ENCODE measurements at regions not wholly inside any gene's neighbourhood (a gene's known extent, or its start where the extent isn't known, plus 50 kb on each side); places are given as distances from the start of the nearest gene placed in this dataset.
A peak's percentile ranks its signal among the peaks of the same experiment; 100 is the strongest.
"Not testable (repeated sequence)": the region's sequence is repeated elsewhere in the genome, so short reads cannot be mapped to it uniquely, and the experiment has no call there.

DNA sequence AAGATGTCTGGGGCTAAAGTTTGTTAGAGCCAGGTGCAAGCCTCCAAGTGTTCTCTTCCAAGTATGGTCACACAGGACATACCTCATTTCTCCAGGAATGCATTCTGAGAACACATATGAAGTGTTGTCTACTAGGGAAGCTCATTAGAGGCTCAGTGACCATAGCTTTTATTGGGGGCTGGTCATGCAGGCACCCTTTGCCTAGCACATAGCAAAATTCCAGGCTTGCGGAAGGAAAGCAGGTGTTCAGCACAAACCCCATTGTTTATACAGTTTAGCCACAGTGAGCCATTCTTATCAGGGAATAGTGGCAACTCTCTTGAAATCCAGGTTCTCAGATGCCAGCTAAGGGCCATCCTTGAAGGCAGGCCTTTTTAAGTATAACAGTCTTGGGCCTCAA, 112.1 kb upstream of the XIST start:
- Mint-ChIP-seq H3K4me3 (no peak overlapping the region), H3K27me3 (ENCODE audit: low read depth) (no peaks in the 10 kb centered on the region), H3K36me3 (ENCODE audit: low read depth) (peaks cover 8% of the 10 kb centered on the region), H3K27ac (no peak overlapping the region), H3K9me3 (no peaks in the 10 kb centered on the region), H3K4me1 (ENCODE audit: low read depth) (peaks cover 21% of the 10 kb centered on the region)
- intact Hi-C loops (cut with micrococcal nuclease): no loop called here
- CTCF ChIA-PET: no interaction called here
- DNase-seq: no peak

DNA sequence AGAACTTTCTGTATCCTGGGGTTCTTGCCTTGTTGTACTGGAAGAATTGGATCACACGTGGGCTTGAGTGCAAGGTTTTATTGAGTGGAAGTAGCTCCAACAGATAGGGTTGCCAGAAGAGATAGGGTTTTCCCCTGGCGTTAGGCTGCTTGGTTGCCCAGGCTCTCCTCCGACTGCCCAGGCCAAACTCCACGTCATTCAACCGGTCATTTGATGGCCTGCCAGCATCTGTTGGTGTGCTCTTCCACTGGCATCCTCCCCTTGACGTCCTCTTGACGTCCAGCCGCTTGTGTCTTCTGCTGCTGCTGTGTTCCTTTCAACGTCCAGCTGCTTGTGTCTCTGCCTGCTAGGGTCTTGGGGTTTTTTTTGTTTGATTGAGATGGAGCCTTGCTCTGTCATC, 111.2 kb upstream of the XIST start:
- intact Hi-C loops (cut with micrococcal nuclease): no loop called here
- H3K27ac Mint-ChIP-seq: no peak overlapping the region
- peaks cover 25% of the 10 kb centered on the region for H3K4me1 Mint-ChIP-seq (ENCODE audit: low read depth)
- peaks cover 6% of the 10 kb centered on the region for H3K36me3 Mint-ChIP-seq (ENCODE audit: low read depth)
- H3K4me3 Mint-ChIP-seq: no peak overlapping the region
- H3K9me3 Mint-ChIP-seq: no peaks in the 10 kb centered on the region
- CTCF ChIA-PET: no interaction called here
- H3K27me3 Mint-ChIP-seq (ENCODE audit: low read depth): no peaks in the 10 kb centered on the region
- no peak for DNase-seq

DNA sequence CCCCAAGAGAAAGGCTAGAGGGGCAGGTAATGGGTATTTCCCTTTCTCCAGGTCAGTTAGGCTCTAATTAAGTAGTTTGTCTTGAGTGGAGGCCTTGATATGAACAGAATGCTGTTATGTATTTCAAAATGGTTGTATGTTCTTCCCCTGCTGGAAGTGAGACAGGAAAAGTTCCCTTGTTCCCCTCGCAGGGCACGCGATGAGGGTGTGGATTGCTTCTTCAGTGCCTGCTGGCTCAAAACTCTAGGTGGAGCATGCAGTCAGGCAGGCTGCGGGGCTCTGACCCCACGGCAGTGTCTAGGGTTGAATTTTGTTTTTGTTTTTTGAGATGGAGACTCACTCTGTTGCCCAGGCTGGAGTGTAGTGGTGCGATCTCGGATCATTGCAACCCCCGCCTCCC, 110.4 kb upstream of the XIST start:
- H3K4me1 Mint-ChIP-seq (ENCODE audit: low read depth): peaks cover 28% of the 10 kb centered on the region
- no peaks in the 10 kb centered on the region for H3K27me3 Mint-ChIP-seq (ENCODE audit: low read depth)
- peaks cover 6% of the 10 kb centered on the region for H3K36me3 Mint-ChIP-seq (ENCODE audit: low read depth)
- no peak overlapping the region for H3K4me3 Mint-ChIP-seq
- intact Hi-C loops (cut with micrococcal nuclease): no loop called here
- no peak for DNase-seq
- H3K9me3 Mint-ChIP-seq: no peaks in the 10 kb centered on the region
- no peak overlapping the region for H3K27ac Mint-ChIP-seq
- CTCF ChIA-PET: no interaction called here

DNA sequence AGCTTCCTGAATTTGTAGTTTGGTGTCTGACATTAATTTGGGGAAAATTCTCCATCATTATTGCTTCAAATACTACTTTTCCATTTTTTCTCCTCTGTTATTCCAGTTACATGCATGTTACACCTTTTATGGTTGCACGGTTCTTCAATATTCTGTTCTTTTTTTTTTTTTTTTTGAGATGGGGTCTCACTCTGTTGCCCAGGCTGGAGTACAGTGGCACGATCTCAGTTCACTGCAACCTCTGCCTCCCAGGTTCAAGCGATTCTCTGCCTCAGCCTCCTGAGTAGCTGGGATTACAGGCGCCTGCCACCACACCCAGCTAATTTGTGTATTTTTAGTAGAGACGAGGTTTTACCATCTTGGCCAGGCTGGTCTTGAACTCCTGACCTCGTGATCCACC, 109.4 kb upstream of the XIST start:
- H3K36me3 Mint-ChIP-seq (ENCODE audit: low read depth); H3K27ac Mint-ChIP-seq; intact Hi-C loops (cut with micrococcal nuclease); DNase-seq; CTCF ChIA-PET; H3K9me3 Mint-ChIP-seq; H3K27me3 Mint-ChIP-seq (ENCODE audit: low read depth); H3K4me3 Mint-ChIP-seq: not testable (repeated sequence)
- peaks cover 32% of the 10 kb centered on the region for H3K4me1 Mint-ChIP-seq (ENCODE audit: low read depth)

DNA sequence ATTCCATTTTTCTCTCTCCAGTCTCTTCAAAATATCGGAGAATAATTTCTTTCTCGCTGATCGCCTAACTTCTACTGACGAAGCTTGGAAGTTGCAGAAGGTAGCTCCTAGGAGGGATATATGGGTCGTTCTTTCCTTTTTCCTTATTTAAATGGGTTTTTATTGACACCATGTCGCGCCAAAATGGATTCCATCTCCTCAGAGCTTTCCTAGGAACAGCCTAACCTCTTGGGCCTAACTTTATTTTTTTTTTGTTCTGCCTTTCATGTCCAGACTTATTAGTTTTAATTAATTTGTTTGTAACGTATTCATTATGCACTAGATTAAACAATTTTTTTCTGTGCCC, 92.0 kb upstream of the XIST start:
- intact Hi-C loops (cut with micrococcal nuclease): loop anchor here (1.0 to 10.0 kb wide), 6 partner anchors 33 to 1330 kb away; partner anchors contain the start of genes CHIC1, NAP1L2, RLIM and UPRT
- Mint-ChIP-seq H3K36me3 (ENCODE audit: low read depth) (peaks cover 9% of the 10 kb centered on the region), H3K4me1 (ENCODE audit: low read depth) (peaks cover 23% of the 10 kb centered on the region), H3K27me3 (ENCODE audit: low read depth) (no peaks in the 10 kb centered on the region), H3K4me3 (peak overlapping the region; percentile 94), H3K9me3 (no peaks in the 10 kb centered on the region), H3K27ac (peak overlapping the region; percentile 95)
- DNase-seq: no peak
- CTCF ChIA-PET: interaction anchor here (0.6 kb wide), 1 partner anchor 76 kb away, joined by 3 read pairs; no protein-coding TSS in a partner anchor

DNA sequence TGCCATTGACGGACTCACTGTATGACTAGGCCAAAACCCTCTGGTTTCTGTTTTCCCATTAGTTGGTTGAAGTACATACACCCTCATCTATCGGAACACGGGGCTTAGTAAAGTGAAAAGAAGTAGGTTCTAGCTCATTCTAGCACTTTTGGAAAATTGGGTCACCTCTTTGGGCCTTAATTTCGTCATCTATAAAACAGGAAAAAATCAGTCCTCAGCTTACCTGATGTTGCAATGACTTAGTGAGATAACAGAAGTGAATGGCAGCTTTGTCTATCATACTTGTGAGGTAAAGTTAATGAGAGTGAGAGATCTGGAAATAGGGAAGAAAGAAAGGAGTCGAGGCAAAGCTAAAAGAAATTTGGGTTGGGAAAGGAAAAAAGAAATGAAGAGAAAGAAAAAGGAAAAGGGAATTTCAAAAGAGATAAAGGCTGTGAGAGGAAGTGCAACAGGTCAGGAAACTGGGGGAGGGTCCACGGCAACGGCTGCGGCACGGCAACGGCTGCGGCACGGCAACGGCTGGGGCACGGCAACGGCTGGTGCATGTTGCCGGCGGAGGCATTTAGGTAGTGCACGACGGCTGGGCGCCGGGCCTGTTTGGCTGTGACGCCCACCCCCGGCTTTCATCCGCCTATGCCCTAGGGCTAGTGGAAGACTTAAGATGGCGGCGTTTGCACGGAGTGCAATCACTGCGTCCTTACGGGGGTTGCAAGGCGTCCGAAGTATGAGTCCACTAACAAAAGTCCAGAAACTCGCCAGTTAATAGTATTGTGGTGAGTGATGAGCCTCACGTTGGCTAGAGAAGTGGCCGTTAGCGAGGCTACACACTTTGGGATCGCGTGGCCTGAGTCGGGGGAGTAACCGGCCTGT, 91.4 kb upstream of the XIST start:
- CTCF ChIA-PET: interaction anchor here (0.6 kb wide), 1 partner anchor 76 kb away, joined by 3 read pairs; no protein-coding TSS in a partner anchor

DNA sequence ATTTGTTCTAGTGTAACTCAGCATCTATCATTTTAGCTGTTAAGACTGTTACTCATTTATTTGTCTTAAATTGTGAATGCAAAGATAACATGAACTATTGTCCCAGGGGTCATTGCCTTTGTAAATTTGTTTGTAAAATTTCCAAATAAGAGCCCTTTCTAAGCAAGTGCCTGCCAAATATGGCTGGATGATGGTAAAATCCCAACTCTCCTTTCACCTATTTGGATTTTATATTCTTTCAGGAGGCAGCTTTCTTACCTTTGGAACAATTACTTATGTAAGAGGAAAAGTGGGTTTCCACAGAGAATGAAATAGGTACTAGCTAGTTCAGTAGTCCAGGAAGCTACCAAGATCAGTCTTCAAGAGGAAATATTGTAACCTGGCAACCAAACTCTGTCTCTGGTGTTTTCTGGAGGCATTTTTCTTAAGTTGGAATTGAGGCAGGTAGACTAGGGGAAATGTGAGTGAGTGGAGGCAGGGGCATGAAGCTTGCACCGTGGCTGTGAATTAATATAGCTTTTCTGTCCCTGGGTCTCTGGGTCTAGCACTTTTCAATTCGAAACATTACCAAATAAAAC, 88.5 kb upstream of the XIST start:
- no peak overlapping the region for H3K27ac Mint-ChIP-seq
- intact Hi-C loops (cut with micrococcal nuclease): loop anchor here (5.0 to 10.0 kb wide), 2 partner anchors 729 to 1334 kb away; partner anchors contain the start of genes NAP1L2 and UPRT
- peaks cover 9% of the 10 kb centered on the region for H3K4me1 Mint-ChIP-seq (ENCODE audit: low read depth)
- H3K4me3 Mint-ChIP-seq: no peak overlapping the region
- no peaks in the 10 kb centered on the region for H3K9me3 Mint-ChIP-seq
- CTCF ChIA-PET: no interaction called here
- DNase-seq: no peak
- peaks cover 3% of the 10 kb centered on the region for H3K36me3 Mint-ChIP-seq (ENCODE audit: low read depth)
- H3K27me3 Mint-ChIP-seq (ENCODE audit: low read depth): no peaks in the 10 kb centered on the region

More for the DNA sequence above, 91.4 kb upstream of the XIST start:
- DNase-seq: peak; percentile 87
- Mint-ChIP-seq H3K9me3 (no peaks in the 10 kb centered on the region), H3K36me3 (ENCODE audit: low read depth) (peaks cover 6% of the 10 kb centered on the region), H3K27me3 (ENCODE audit: low read depth) (no peaks in the 10 kb centered on the region), H3K27ac (peak overlapping the region; percentile 95), H3K4me3 (peak overlapping the region; percentile 94), H3K4me1 (ENCODE audit: low read depth) (peaks cover 21% of the 10 kb centered on the region)
- intact Hi-C loops (cut with micrococcal nuclease): loop anchor here (1.0 to 10.0 kb wide), 6 partner anchors 33 to 1331 kb away; partner anchors contain the start of genes CHIC1, NAP1L2, RLIM and UPRT

DNA sequence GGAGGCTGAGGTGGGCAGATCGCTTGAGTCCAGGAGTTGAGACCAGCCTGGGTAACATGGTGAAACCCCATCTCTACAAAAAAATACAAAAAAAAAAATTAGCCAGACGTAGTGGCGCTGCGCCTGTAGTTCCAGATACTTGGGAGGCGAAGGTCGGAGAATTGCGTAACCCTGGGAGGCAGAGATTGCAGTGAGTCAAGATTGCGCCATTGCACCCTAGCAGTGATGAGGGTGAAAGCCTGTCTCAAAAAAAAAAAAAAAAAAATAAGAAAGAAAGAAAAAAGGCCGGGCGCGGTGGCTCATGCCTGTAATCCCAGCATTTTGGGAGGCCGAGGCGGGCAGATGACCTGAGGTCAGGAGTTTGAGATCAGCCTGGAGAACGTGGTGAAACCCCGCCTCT, 85.3 kb upstream of the XIST start:
- H3K27me3 Mint-ChIP-seq (ENCODE audit: low read depth); H3K27ac Mint-ChIP-seq; H3K4me1 Mint-ChIP-seq (ENCODE audit: low read depth); H3K4me3 Mint-ChIP-seq; intact Hi-C loops (cut with micrococcal nuclease); H3K9me3 Mint-ChIP-seq; DNase-seq; H3K36me3 Mint-ChIP-seq (ENCODE audit: low read depth); CTCF ChIA-PET: not testable (repeated sequence)

DNA sequence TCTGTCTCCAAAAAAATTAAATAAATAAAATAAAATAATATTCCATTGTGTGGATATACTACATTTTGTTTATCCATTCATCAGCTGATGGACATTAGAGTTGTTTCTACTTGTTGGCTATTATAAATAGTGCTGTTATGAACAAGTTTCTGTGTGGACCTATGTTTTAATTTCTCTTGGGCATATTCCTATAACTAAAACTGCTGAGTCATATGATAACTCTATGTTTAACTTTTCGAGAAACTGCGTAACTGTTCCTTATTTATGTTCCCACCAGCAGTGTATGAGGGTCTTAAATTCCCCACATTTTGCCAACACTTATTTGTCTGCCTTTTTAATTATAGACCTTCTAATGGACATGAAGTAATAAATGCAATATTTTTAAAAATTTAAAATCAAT, 80.0 kb upstream of the XIST start:
- Mint-ChIP-seq H3K27ac (no peak overlapping the region), H3K36me3 (ENCODE audit: low read depth) (no peaks in the 10 kb centered on the region), H3K27me3 (ENCODE audit: low read depth) (no peaks in the 10 kb centered on the region), H3K4me1 (ENCODE audit: low read depth) (no peaks in the 10 kb centered on the region), H3K4me3 (no peak overlapping the region), H3K9me3 (no peaks in the 10 kb centered on the region)
- no peak for DNase-seq
- intact Hi-C loops (cut with micrococcal nuclease): no loop called here
- CTCF ChIA-PET: no interaction called here

DNA sequence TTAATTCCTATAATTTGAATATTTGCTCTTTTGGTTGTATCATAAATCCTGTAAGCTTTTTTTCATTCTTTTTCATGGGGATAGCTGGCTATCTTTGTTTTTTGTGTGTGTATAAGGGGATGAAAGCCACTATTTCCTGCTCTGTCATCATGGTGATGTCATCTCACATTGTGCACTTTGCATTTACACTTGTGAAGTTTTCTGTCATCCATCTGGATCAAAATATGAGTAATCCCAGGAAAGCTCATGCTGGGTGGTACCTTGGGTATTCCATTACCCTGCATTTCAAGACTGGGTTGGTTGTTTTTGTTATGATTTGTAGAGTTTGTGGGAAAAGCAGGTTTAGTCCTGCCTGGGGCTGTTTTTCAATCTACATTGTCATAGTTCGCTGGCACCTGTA, 77.8 kb upstream of the XIST start:
- Mint-ChIP-seq H3K9me3 (no peaks in the 10 kb centered on the region), H3K27me3 (ENCODE audit: low read depth) (no peaks in the 10 kb centered on the region), H3K27ac (no peak overlapping the region), H3K36me3 (ENCODE audit: low read depth) (no peaks in the 10 kb centered on the region), H3K4me3 (no peak overlapping the region), H3K4me1 (ENCODE audit: low read depth) (no peaks in the 10 kb centered on the region)
- intact Hi-C loops (cut with micrococcal nuclease): no loop called here
- DNase-seq: no peak
- CTCF ChIA-PET: no interaction called here

DNA sequence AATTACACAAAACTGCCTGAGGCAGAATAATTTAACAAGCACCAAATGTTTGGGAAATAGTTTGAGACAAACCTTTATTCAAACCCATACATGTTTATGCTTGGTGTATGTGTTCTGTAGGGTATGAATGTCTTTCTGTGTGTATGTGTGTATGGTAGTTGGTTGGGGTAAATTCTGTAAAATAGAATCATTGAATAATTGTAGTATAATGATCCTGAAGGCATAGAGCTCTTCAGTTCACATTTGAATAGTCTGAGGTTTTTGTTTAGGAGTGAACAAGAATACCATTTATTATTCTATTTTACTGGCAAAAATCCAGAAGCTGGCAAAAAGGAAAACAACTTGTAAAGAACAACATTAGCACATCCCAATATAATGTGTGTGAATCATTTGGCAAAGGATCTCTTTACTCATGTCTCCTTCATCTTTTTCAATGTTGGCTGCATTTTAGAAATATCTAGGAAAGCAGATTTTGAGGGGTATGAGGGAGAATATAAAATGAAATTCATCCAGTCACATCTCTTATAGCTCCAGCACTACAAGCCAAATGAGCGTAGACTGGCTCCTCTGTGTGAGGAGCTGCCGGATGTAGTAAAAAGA, 70.4 kb upstream of the XIST start:
- intact Hi-C loops (cut with micrococcal nuclease): no loop called here
- H3K27me3 Mint-ChIP-seq (ENCODE audit: low read depth): no peaks in the 10 kb centered on the region
- H3K4me3 Mint-ChIP-seq: no peak overlapping the region
- no peaks in the 10 kb centered on the region for H3K9me3 Mint-ChIP-seq
- CTCF ChIA-PET: no interaction called here
- H3K36me3 Mint-ChIP-seq (ENCODE audit: low read depth): no peaks in the 10 kb centered on the region
- DNase-seq: no peak
- H3K4me1 Mint-ChIP-seq (ENCODE audit: low read depth): no peaks in the 10 kb centered on the region
- H3K27ac Mint-ChIP-seq: no peak overlapping the region

DNA sequence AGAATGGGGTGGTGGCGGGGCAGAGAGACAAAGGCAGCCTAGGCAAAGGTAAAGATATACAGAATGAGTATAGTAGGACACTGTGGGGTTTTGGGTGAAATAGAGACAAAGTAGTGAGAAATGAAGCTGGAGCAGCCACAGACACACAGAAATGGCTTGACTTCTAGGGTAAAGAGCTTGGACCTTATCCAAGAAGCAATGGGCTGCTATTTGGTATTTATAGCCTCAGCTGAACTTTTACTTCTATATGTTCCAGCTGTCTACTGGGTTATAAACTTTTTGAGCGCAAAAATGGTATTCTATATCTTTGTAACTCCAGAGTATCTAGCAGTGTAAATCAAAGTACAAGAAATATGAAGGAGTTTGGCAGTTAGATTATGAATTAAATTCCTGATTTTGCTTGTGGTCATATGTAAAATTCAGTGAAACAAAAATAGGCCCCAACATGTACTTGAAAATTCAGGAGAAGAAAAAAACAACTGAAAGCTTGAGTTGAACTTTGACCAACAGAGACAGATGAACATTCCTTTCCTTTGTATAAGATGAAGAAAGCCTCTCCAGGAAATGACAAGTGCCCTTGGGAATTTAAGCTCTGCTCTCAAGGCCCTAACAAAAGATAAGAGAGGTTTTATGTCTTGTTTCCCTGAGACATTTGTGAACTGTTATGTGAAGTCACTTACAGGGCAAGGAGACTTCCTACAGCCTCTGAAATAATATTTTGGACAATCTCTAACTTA, 64.6 kb upstream of the XIST start:
- DNase-seq: no peak
- Mint-ChIP-seq H3K27ac (no peak overlapping the region), H3K9me3 (no peaks in the 10 kb centered on the region), H3K36me3 (ENCODE audit: low read depth) (no peaks in the 10 kb centered on the region), H3K4me3 (no peak overlapping the region), H3K27me3 (ENCODE audit: low read depth) (no peaks in the 10 kb centered on the region), H3K4me1 (ENCODE audit: low read depth) (no peaks in the 10 kb centered on the region)
- CTCF ChIA-PET: no interaction called here
- intact Hi-C loops (cut with micrococcal nuclease): no loop called here
